ENCODE measurements at regions not wholly inside any gene's neighbourhood (a gene's known extent, or its start where the extent isn't known, plus 50 kb on each side); places are given as distances from the start of the nearest gene placed in this dataset.

GRCh38 chr3:8327739-8328138 lies 173.9 kb upstream of the LMCD1 start:
- WGBS, 4 donors, result 63 to 71% (median 67%) methylated on average over 2 of the region's 2 CpGs

GRCh38 chr3:8328967-8329366 lies 172.7 kb upstream of the LMCD1 start:
- Histone ChIP-seq H3K4me1 (peaks cover 0 to 8% (median 0%) of the 10 kb centered on the region in 12 donors), H3K36me3 (no peaks in the 10 kb centered on the region), H3K27me3 (no peaks in the 10 kb centered on the region), H3K9me3 (no peaks in the 10 kb centered on the region), H3K27ac (no peak overlapping the region), H3K4me3 (no peak overlapping the region)
- intact Hi-C loops (cut with DNase I), result loop anchor here in 5 of 10 donors (5.0 to 10.0 kb wide), 4 partner anchors 88 to 306 kb away; no protein-coding TSS in a partner anchor
- WGBS, 4 donors, result 57 to 69% (median 63%) methylated on average over 3 of the region's 3 CpGs
- ATAC-seq (no peak), DNase-seq (no peak)
- TF ChIP-seq CTCF (IDR thresholded peaks at IDR 0.05) (no peak), POLR2A (IDR thresholded peaks at IDR 0.05) (no peak)

More at GRCh38 chr3:8327739-8328138, 173.9 kb upstream of the LMCD1 start:
- H3K4me3 ChIP-seq, result no peak overlapping the region
- ATAC-seq (no peak), DNase-seq (no peak)
- H3K27me3 ChIP-seq, result no peaks in the 10 kb centered on the region
- H3K36me3 ChIP-seq, result no peaks in the 10 kb centered on the region
- H3K9me3 ChIP-seq, result no peaks in the 10 kb centered on the region
- no peak overlapping the region for H3K27ac ChIP-seq
- intact Hi-C loops (cut with DNase I), result loop anchor here in 5 of 10 donors (5.0 to 10.0 kb wide), 4 partner anchors 90 to 307 kb away; no protein-coding TSS in a partner anchor
- H3K4me1 ChIP-seq, result peaks cover 0 to 8% (median 0%) of the 10 kb centered on the region in 12 donors
- TF ChIP-seq POLR2A (IDR thresholded peaks at IDR 0.05), result no peak
- no peak for TF ChIP-seq CTCF (IDR thresholded peaks at IDR 0.05)

- intact Hi-C loops (cut with DNase I), result loop anchor here in 5 of 10 donors (5.0 to 10.0 kb wide), 4 partner anchors 88 to 305 kb away; no protein-coding TSS in a partner anchor
- H3K9me3 ChIP-seq, result no peaks in the 10 kb centered on the region
- H3K36me3 ChIP-seq, result no peaks in the 10 kb centered on the region
- no peak overlapping the region for H3K27ac ChIP-seq
- no peak for DNase-seq
- no peak overlapping the region for H3K4me3 ChIP-seq
- no peak for TF ChIP-seq CTCF (IDR thresholded peaks at IDR 0.05)
- TF ChIP-seq POLR2A (IDR thresholded peaks at IDR 0.05), result no peak
- peaks cover 0 to 8% (median 0%) of the 10 kb centered on the region in 12 donors for H3K4me1 ChIP-seq
- no peak for ATAC-seq
- H3K27me3 ChIP-seq, result no peaks in the 10 kb centered on the region
These were observed 172.0 kb upstream of the LMCD1 start for GRCh38 chr3:8329598-8329997.

GRCh38 chr3:8336456-8336855 lies 165.2 kb upstream of the LMCD1 start:
- Histone ChIP-seq H3K4me3 (no peak overlapping the region), H3K36me3 (no peaks in the 10 kb centered on the region), H3K9me3 (no peaks in the 10 kb centered on the region), H3K27me3 (no peaks in the 10 kb centered on the region), H3K4me1 (peaks cover 0 to 3% (median 0%) of the 10 kb centered on the region in 12 donors), H3K27ac (no peak overlapping the region)
- TF ChIP-seq CTCF (IDR thresholded peaks at IDR 0.05) (peak in 4 of 12 donors; percentile 6 to 30 (median 18)), POLR2A (IDR thresholded peaks at IDR 0.05) (no peak)
- intact Hi-C loops (cut with DNase I), result no loop called here
- 79 to 86% (median 79%) methylated on average over 8 of the region's 8 CpGs for WGBS, 4 donors
- no peak for ATAC-seq
- no peak for DNase-seq

All from heart left ventricle (tissue), 16 donors.